ENCODE measurements at regions not wholly inside any gene's neighbourhood (a gene's known extent, or its start where the extent isn't known, plus 50 kb on each side); places are given as distances from the start of the nearest gene placed in this dataset.

GRCh38 chr5:109573766-109574165 is 116.0 kb upstream of the MAN2A1 start:
- no peak for DNase-seq
- no peak overlapping the region for H2BK12ac ChIP-seq (ENCODE audit: low read length)
- no peak overlapping the region for H4K8ac ChIP-seq (ENCODE audit: low read depth, low read length)
- H3K4me3 ChIP-seq (ENCODE audit: low read depth, low read length): no peak overlapping the region
- H3K79me2 ChIP-seq (ENCODE audit: control insufficient read depth, insufficient read depth, low read length, poor library complexity): no peaks in the 10 kb centered on the region
- no peak overlapping the region for H2AFZ ChIP-seq (ENCODE audit: insufficient read depth, low read length, poor library complexity)
- no peaks in the 10 kb centered on the region for H3K4me1 ChIP-seq (ENCODE audit: control insufficient read depth in 1 of 2, insufficient read depth in 2 of 2, low read length in 2 of 2)
- no peak overlapping the region for H3K4me2 ChIP-seq (ENCODE audit: low read length)
- H4K91ac ChIP-seq (ENCODE audit: low read depth, low read length): no peak overlapping the region
- H3K27me3 ChIP-seq (ENCODE audit: insufficient read depth, low read length): no peaks in the 10 kb centered on the region
- H3K4ac ChIP-seq (ENCODE audit: low read depth, low read length): no peak overlapping the region
- no peak overlapping the region for H3K27ac ChIP-seq (ENCODE audit: low read depth, low read length)
- no peak overlapping the region for H3K23ac ChIP-seq (ENCODE audit: low read length)
- no peak overlapping the region for H3K9ac ChIP-seq (ENCODE audit: low read length)
- no peak overlapping the region for H2BK5ac ChIP-seq (ENCODE audit: low read depth, low read length, poor library complexity)
- H2AK5ac ChIP-seq (ENCODE audit: low read length): no peak overlapping the region
- H3K18ac ChIP-seq (ENCODE audit: low read length): no peak overlapping the region
- no peaks in the 10 kb centered on the region for H3K79me1 ChIP-seq (ENCODE audit: low read length)
- WGBS (ENCODE audit: extremely low coverage, insufficient coverage, insufficient read length): no CpG with 5 or more reads among the region's 3 CpGs
- H4K12ac ChIP-seq (ENCODE audit: low read depth, low read length): no peak overlapping the region
- no peak overlapping the region for H2BK120ac ChIP-seq (ENCODE audit: insufficient read depth, low read length, poor library complexity)
- no peaks in the 10 kb centered on the region for H3K36me3 ChIP-seq (ENCODE audit: control insufficient read depth in 1 of 2, insufficient read depth in 2 of 2, low read length in 2 of 2)
- no peaks in the 10 kb centered on the region for H3K9me3 ChIP-seq (ENCODE audit: insufficient read depth, low read depth, low read length)
- H3K14ac ChIP-seq (ENCODE audit: low read length): no peak overlapping the region

- no peaks in the 10 kb centered on the region for H3K4me1 ChIP-seq (ENCODE audit: control insufficient read depth in 1 of 2, insufficient read depth in 2 of 2, low read length in 2 of 2)
- H3K9ac ChIP-seq (ENCODE audit: low read length): no peak overlapping the region
- H2AFZ ChIP-seq (ENCODE audit: insufficient read depth, low read length, poor library complexity): no peak overlapping the region
- H3K4me2 ChIP-seq (ENCODE audit: low read length): no peak overlapping the region
- H2BK5ac ChIP-seq (ENCODE audit: low read depth, low read length, poor library complexity): no peak overlapping the region
- H2BK12ac ChIP-seq (ENCODE audit: low read length): no peak overlapping the region
- no peaks in the 10 kb centered on the region for H3K9me3 ChIP-seq (ENCODE audit: insufficient read depth, low read depth, low read length)
- no peak overlapping the region for H3K4me3 ChIP-seq (ENCODE audit: low read depth, low read length)
- H3K36me3 ChIP-seq (ENCODE audit: control insufficient read depth in 1 of 2, insufficient read depth in 2 of 2, low read length in 2 of 2): no peaks in the 10 kb centered on the region
- H3K27me3 ChIP-seq (ENCODE audit: insufficient read depth, low read length): no peaks in the 10 kb centered on the region
- H3K14ac ChIP-seq (ENCODE audit: low read length): no peak overlapping the region
- no peak overlapping the region for H2AK5ac ChIP-seq (ENCODE audit: low read length)
- no peaks in the 10 kb centered on the region for H3K79me1 ChIP-seq (ENCODE audit: low read length)
- H3K4ac ChIP-seq (ENCODE audit: low read depth, low read length): no peak overlapping the region
- no peak overlapping the region for H3K27ac ChIP-seq (ENCODE audit: low read depth, low read length)
- no peak overlapping the region for H2BK120ac ChIP-seq (ENCODE audit: insufficient read depth, low read length, poor library complexity)
- no peak overlapping the region for H3K23ac ChIP-seq (ENCODE audit: low read length)
- no peaks in the 10 kb centered on the region for H3K79me2 ChIP-seq (ENCODE audit: control insufficient read depth, insufficient read depth, low read length, poor library complexity)
- no peak overlapping the region for H3K18ac ChIP-seq (ENCODE audit: low read length)
- DNase-seq: no peak
- no peak overlapping the region for H4K91ac ChIP-seq (ENCODE audit: low read depth, low read length)
- no CpG with 5 or more reads among the region's 4 CpGs for WGBS (ENCODE audit: extremely low coverage, insufficient coverage, insufficient read length)
- no peak overlapping the region for H4K12ac ChIP-seq (ENCODE audit: low read depth, low read length)
- H4K8ac ChIP-seq (ENCODE audit: low read depth, low read length): no peak overlapping the region
Observed at GRCh38 chr5:109573256-109573655, 116.5 kb upstream of the MAN2A1 start.

- Histone ChIP-seq H3K4me1 (ENCODE audit: control insufficient read depth in 1 of 2, insufficient read depth in 2 of 2, low read length in 2 of 2) (no peaks in the 10 kb centered on the region), H2AK5ac (ENCODE audit: low read length) (no peak overlapping the region)
Observed at GRCh38 chr5:109571785-109572184, 117.9 kb upstream of the MAN2A1 start.

GRCh38 chr5:109570362-109570874 is 119.3 kb upstream of the MAN2A1 start:
- Histone ChIP-seq H3K14ac (ENCODE audit: low read length) (no peak overlapping the region), H3K4me1 (ENCODE audit: control insufficient read depth in 1 of 2, insufficient read depth in 2 of 2, low read length in 2 of 2) (no peaks in the 10 kb centered on the region), H3K27ac (ENCODE audit: low read depth, low read length) (no peak overlapping the region), H3K79me1 (ENCODE audit: low read length) (no peaks in the 10 kb centered on the region), H2AFZ (ENCODE audit: insufficient read depth, low read length, poor library complexity) (no peak overlapping the region), H2BK12ac (ENCODE audit: low read length) (no peak overlapping the region), H2AK5ac (ENCODE audit: low read length) (no peak overlapping the region), H3K79me2 (ENCODE audit: control insufficient read depth, insufficient read depth, low read length, poor library complexity) (no peaks in the 10 kb centered on the region), H3K18ac (ENCODE audit: low read length) (no peak overlapping the region), H2BK5ac (ENCODE audit: low read depth, low read length, poor library complexity) (no peak overlapping the region), H3K36me3 (ENCODE audit: control insufficient read depth in 1 of 2, insufficient read depth in 2 of 2, low read length in 2 of 2) (no peaks in the 10 kb centered on the region), H3K4ac (ENCODE audit: low read depth, low read length) (no peak overlapping the region), H3K9ac (ENCODE audit: low read length) (no peak overlapping the region), H3K4me3 (ENCODE audit: low read depth, low read length) (no peak overlapping the region), H3K9me3 (ENCODE audit: insufficient read depth, low read depth, low read length) (no peaks in the 10 kb centered on the region), H2BK120ac (ENCODE audit: insufficient read depth, low read length, poor library complexity) (no peak overlapping the region), H3K27me3 (ENCODE audit: insufficient read depth, low read length) (no peaks in the 10 kb centered on the region), H4K91ac (ENCODE audit: low read depth, low read length) (no peak overlapping the region), H3K4me2 (ENCODE audit: low read length) (no peak overlapping the region), H4K12ac (ENCODE audit: low read depth, low read length) (no peak overlapping the region), H3K23ac (ENCODE audit: low read length) (no peak overlapping the region), H4K8ac (ENCODE audit: low read depth, low read length) (no peak overlapping the region)
- peak in 1 of 2 donors; percentile 15 for DNase-seq
- no CpG with 5 or more reads among the region's 20 CpGs for WGBS (ENCODE audit: extremely low coverage, insufficient coverage, insufficient read length)

More at GRCh38 chr5:109571785-109572184, 117.9 kb upstream of the MAN2A1 start:
- H3K18ac ChIP-seq (ENCODE audit: low read length): no peak overlapping the region
- H4K12ac ChIP-seq (ENCODE audit: low read depth, low read length): no peak overlapping the region
- H3K27me3 ChIP-seq (ENCODE audit: insufficient read depth, low read length): no peaks in the 10 kb centered on the region
- H2BK12ac ChIP-seq (ENCODE audit: low read length): no peak overlapping the region
- H2BK120ac ChIP-seq (ENCODE audit: insufficient read depth, low read length, poor library complexity): no peak overlapping the region
- DNase-seq: no peak
- H3K4me3 ChIP-seq (ENCODE audit: low read depth, low read length): no peak overlapping the region
- no peak overlapping the region for H3K14ac ChIP-seq (ENCODE audit: low read length)
- no peak overlapping the region for H2BK5ac ChIP-seq (ENCODE audit: low read depth, low read length, poor library complexity)
- no peak overlapping the region for H2AFZ ChIP-seq (ENCODE audit: insufficient read depth, low read length, poor library complexity)
- H4K91ac ChIP-seq (ENCODE audit: low read depth, low read length): no peak overlapping the region
- no peak overlapping the region for H4K8ac ChIP-seq (ENCODE audit: low read depth, low read length)
- no peaks in the 10 kb centered on the region for H3K79me2 ChIP-seq (ENCODE audit: control insufficient read depth, insufficient read depth, low read length, poor library complexity)
- no peaks in the 10 kb centered on the region for H3K36me3 ChIP-seq (ENCODE audit: control insufficient read depth in 1 of 2, insufficient read depth in 2 of 2, low read length in 2 of 2)
- no peak overlapping the region for H3K9ac ChIP-seq (ENCODE audit: low read length)
- no peak overlapping the region for H3K4ac ChIP-seq (ENCODE audit: low read depth, low read length)
- no peaks in the 10 kb centered on the region for H3K79me1 ChIP-seq (ENCODE audit: low read length)
- H3K9me3 ChIP-seq (ENCODE audit: insufficient read depth, low read depth, low read length): no peaks in the 10 kb centered on the region
- H3K4me2 ChIP-seq (ENCODE audit: low read length): no peak overlapping the region
- no peak overlapping the region for H3K23ac ChIP-seq (ENCODE audit: low read length)
- no CpG with 5 or more reads among the region's 1 CpG for WGBS (ENCODE audit: extremely low coverage, insufficient coverage, insufficient read length)
- H3K27ac ChIP-seq (ENCODE audit: low read depth, low read length): no peak overlapping the region
